ENCODE measurements at regions not wholly inside any gene's neighbourhood (a gene's known extent, or its start where the extent isn't known, plus 50 kb on each side); places are given as distances from the start of the nearest gene placed in this dataset.

- ChIA-PET POLR2A (no interaction called here), CTCF (no interaction called here)
- no peak for DNase-seq (ENCODE audit: low read depth, low spot score)
- TF ChIP-seq, protein P1, sequence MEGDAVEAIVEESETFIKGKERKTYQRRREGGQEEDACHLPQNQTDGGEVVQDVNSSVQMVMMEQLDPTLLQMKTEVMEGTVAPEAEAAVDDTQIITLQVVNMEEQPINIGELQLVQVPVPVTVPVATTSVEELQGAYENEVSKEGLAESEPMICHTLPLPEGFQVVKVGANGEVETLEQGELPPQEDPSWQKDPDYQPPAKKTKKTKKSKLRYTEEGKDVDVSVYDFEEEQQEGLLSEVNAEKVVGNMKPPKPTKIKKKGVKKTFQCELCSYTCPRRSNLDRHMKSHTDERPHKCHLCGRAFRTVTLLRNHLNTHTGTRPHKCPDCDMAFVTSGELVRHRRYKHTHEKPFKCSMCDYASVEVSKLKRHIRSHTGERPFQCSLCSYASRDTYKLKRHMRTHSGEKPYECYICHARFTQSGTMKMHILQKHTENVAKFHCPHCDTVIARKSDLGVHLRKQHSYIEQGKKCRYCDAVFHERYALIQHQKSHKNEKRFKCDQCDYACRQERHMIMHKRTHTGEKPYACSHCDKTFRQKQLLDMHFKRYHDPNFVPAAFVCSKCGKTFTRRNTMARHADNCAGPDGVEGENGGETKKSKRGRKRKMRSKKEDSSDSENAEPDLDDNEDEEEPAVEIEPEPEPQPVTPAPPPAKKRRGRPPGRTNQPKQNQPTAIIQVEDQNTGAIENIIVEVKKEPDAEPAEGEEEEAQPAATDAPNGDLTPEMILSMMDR (IDR thresholded peaks at IDR 0.05; ENCODE audit: insufficient read depth, low read length, missing control alignments), result no peak
- H3K4me3 ChIP-seq (ENCODE audit: low read depth, low read length), result no peak overlapping the region
Measured at GRCh38 chr15:29430124-29430523, 160.5 kb upstream of the NSMCE3 start.

DNA sequence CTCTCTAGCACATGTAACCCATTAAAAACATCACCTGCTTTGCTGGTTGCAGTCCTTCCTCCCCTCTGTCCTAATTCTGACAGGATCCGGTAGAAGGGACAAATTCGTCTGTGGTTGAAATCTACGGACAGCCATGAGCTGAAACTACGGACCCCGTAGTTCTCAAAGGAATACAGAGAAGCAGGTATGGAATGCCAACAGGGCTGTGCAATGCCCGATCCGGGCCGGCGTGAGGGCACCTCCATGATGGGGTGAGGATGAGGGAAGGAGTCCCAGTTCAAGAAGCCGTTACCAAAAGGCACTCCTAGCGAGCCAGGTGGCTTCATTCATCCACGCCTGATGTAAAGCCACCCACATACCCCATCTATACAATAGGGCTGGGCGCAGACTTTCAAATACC lies 160.0 kb upstream of the NSMCE3 start:
- H3K4me3 ChIP-seq (ENCODE audit: low read depth, low read length), result no peak overlapping the region
- ChIA-PET POLR2A (interaction anchor here (0.7 kb wide), 1 partner anchor 593 kb away, joined by 3 read pairs; no protein-coding TSS in a partner anchor), CTCF (no interaction called here)
- TF ChIP-seq, protein P1 (IDR thresholded peaks at IDR 0.05; ENCODE audit: insufficient read depth, low read length, missing control alignments), result no peak
- no peak for DNase-seq (ENCODE audit: low read depth, low spot score)

GRCh38 chr15:29428925-29429573 lies 159.4 kb upstream of the NSMCE3 start:
- TF ChIP-seq, protein P1 (IDR thresholded peaks at IDR 0.05; ENCODE audit: insufficient read depth, low read length, missing control alignments), result no peak
- ChIA-PET CTCF (no interaction called here), POLR2A (interaction anchor here (0.7 kb wide), 1 partner anchor 593 kb away, joined by 3 read pairs; no protein-coding TSS in a partner anchor)
- no peak overlapping the region for H3K4me3 ChIP-seq (ENCODE audit: low read depth, low read length)
- DNase-seq (ENCODE audit: low read depth, low spot score), result no peak

DNA sequence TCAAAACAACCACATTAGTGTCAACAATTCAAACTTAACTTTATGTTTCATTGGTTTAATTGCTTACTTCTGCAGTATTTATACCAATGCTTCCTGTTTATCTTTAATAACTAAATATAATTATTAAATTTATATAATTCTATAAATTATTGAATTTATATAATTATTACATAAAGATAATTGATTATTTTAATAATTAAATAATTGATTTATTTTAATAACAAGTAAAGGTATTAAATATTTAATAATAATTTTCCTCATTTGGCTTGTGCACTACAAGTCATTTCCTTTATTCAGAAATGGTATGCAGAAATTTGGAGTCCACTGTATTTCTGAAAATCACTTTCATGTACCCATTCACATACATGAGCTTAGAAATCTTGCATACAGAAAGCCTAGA lies 156.2 kb upstream of the NSMCE3 start:
- TF ChIP-seq, protein P1 (IDR thresholded peaks at IDR 0.05; ENCODE audit: insufficient read depth, low read length, missing control alignments), result no peak
- ChIA-PET CTCF (no interaction called here), POLR2A (no interaction called here)
- no peak for DNase-seq (ENCODE audit: low read depth, low spot score)
- no peak overlapping the region for H3K4me3 ChIP-seq (ENCODE audit: low read depth, low read length)

GRCh38 chr15:29424118-29424517 lies 154.5 kb upstream of the NSMCE3 start:
- TF ChIP-seq, protein P1 (IDR thresholded peaks at IDR 0.05; ENCODE audit: insufficient read depth, low read length, missing control alignments), result no peak
- H3K4me3 ChIP-seq (ENCODE audit: low read depth, low read length), result no peak overlapping the region
- DNase-seq (ENCODE audit: low read depth, low spot score), result no peak
- POLR2A ChIA-PET, result no interaction called here
- CTCF ChIA-PET, result no interaction called here

- POLR2A ChIA-PET, result no interaction called here
- TF ChIP-seq, protein P1 (IDR thresholded peaks at IDR 0.05; ENCODE audit: insufficient read depth, low read length, missing control alignments), result no peak
- CTCF ChIA-PET, result no interaction called here
- H3K4me3 ChIP-seq (ENCODE audit: low read depth, low read length), result no peak overlapping the region
- no peak for DNase-seq (ENCODE audit: low read depth, low spot score)
Measured at GRCh38 chr15:29422606-29423005, 153.0 kb upstream of the NSMCE3 start.
